ENCODE measurements at regions not wholly inside any gene's neighbourhood (a gene's known extent, or its start where the extent isn't known, plus 50 kb on each side); places are given as distances from the start of the nearest gene placed in this dataset.

- no peaks in the 10 kb centered on the region for H3K36me3 ChIP-seq
- H3K27me3 ChIP-seq = no peaks in the 10 kb centered on the region
- H3K4me1 ChIP-seq = peaks cover 0 to 12% (median 0%) of the 10 kb centered on the region in 4 donors
- TF ChIP-seq EP300 (IDR thresholded peaks at IDR 0.05) (no peak), POLR2A (IDR thresholded peaks at IDR 0.05) (no peak), CTCF (IDR thresholded peaks at IDR 0.05) (no peak)
- DNase-seq (ENCODE audit: low spot score in 2 of 2) = no peak
- no peak overlapping the region for H3K4me3 ChIP-seq
- H3K27ac ChIP-seq = no peak overlapping the region
- no peaks in the 10 kb centered on the region for H3K9me3 ChIP-seq
Observed at GRCh38 chr6:22049002-22049401, 247.8 kb downstream of the PRL start.

- no peak overlapping the region for H3K4me3 ChIP-seq
Observed at GRCh38 chr6:22053391-22053997, 243.3 kb downstream of the PRL start.

GRCh38 chr6:22056398-22056797 is 240.4 kb downstream of the PRL start:
- Histone ChIP-seq H3K27me3 (no peaks in the 10 kb centered on the region), H3K4me3 (no peak overlapping the region), H3K36me3 (no peaks in the 10 kb centered on the region), H3K9me3 (no peaks in the 10 kb centered on the region), H3K27ac (peak overlapping the region in 2 of 4 donors; percentile 32 to 42), H3K4me1 (peaks cover 0 to 12% (median 0%) of the 10 kb centered on the region in 4 donors)
- 65 to 75% methylated on average over 9 of the region's 9 CpGs for WGBS, 2 donors
- peak; percentile 16 to 36 for DNase-seq (ENCODE audit: low spot score in 2 of 2)
- TF ChIP-seq CTCF (IDR thresholded peaks at IDR 0.05) = no peak
- peak in 1 of 2 donors; percentile 67 for TF ChIP-seq EP300 (IDR thresholded peaks at IDR 0.05)

More at GRCh38 chr6:22053391-22053997, 243.3 kb downstream of the PRL start:
- no peak for DNase-seq (ENCODE audit: low spot score in 2 of 2)
- WGBS, 2 donors = 70 to 90% methylated on average over 2 to 3 of the region's 3 CpGs
- Histone ChIP-seq H3K4me1 (peaks cover 0 to 12% (median 0%) of the 10 kb centered on the region in 4 donors), H3K27me3 (no peaks in the 10 kb centered on the region), H3K9me3 (no peaks in the 10 kb centered on the region), H3K36me3 (no peaks in the 10 kb centered on the region), H3K27ac (no peak overlapping the region)
- TF ChIP-seq POLR2A (IDR thresholded peaks at IDR 0.05) = no peak
- TF ChIP-seq CTCF (IDR thresholded peaks at IDR 0.05) = no peak
- no peak for TF ChIP-seq EP300 (IDR thresholded peaks at IDR 0.05)

GRCh38 chr6:22057962-22058361 is 238.9 kb downstream of the PRL start:
- H3K27me3 ChIP-seq = no peaks in the 10 kb centered on the region
- peaks cover 0 to 14% (median 0%) of the 10 kb centered on the region in 4 donors for H3K4me1 ChIP-seq
- H3K27ac ChIP-seq = no peak overlapping the region
- H3K4me3 ChIP-seq = no peak overlapping the region
- no peak for DNase-seq (ENCODE audit: low spot score in 2 of 2)
- WGBS, 2 donors = 84 to 88% methylated on average over 2 of the region's 2 CpGs
- H3K9me3 ChIP-seq = no peaks in the 10 kb centered on the region
- no peaks in the 10 kb centered on the region for H3K36me3 ChIP-seq
- no peak for TF ChIP-seq EP300 (IDR thresholded peaks at IDR 0.05)
- TF ChIP-seq CTCF (IDR thresholded peaks at IDR 0.05) = no peak
- TF ChIP-seq POLR2A (IDR thresholded peaks at IDR 0.05) = no peak

- H3K4me3 ChIP-seq = no peak overlapping the region
- TF ChIP-seq EP300 (IDR thresholded peaks at IDR 0.05) = no peak
- TF ChIP-seq CTCF (IDR thresholded peaks at IDR 0.05) = no peak
- no peak for TF ChIP-seq POLR2A (IDR thresholded peaks at IDR 0.05)
- 78 to 81% methylated on average over 3 of the region's 3 CpGs for WGBS, 2 donors
- H3K27ac ChIP-seq = no peak overlapping the region
- peaks cover 0 to 20% (median 0%) of the 10 kb centered on the region in 4 donors for H3K4me1 ChIP-seq
- no peaks in the 10 kb centered on the region for H3K9me3 ChIP-seq
- no peaks in the 10 kb centered on the region for H3K36me3 ChIP-seq
- DNase-seq (ENCODE audit: low spot score in 2 of 2) = no peak
- no peaks in the 10 kb centered on the region for H3K27me3 ChIP-seq
Observed at GRCh38 chr6:22059126-22059525, 237.7 kb downstream of the PRL start.
